GM21360 (cell line): ENCODE measurements at regions not wholly inside any gene's neighbourhood (a gene's known extent, or its start where the extent isn't known, plus 50 kb on each side); places are given as distances from the start of the nearest gene placed in this dataset.

Experiments used
- ATAC-seq: cut with Tn5 transposase; IDR thresholded peaks from one replicate; pipeline ENCODE4 v1.9.1; 2021; ENCODE audit warnings: mild to moderate bottlenecking, moderate library complexity; ENCODE audit not compliant: unreplicated experiment

- no peak for ATAC-seq
These were observed 471.1 kb upstream of the ANO3 start for GRCh38 chr11:25860677-25861450.

GRCh38 chr11:25862159-25862558, 469.8 kb upstream of the ANO3 start:
- ATAC-seq, result no peak

- ATAC-seq, result no peak
These were observed 467.9 kb upstream of the ANO3 start for GRCh38 chr11:25863986-25864385.

- ATAC-seq, result no peak
These were observed 455.4 kb upstream of the ANO3 start for GRCh38 chr11:25876456-25876965.

DNA sequence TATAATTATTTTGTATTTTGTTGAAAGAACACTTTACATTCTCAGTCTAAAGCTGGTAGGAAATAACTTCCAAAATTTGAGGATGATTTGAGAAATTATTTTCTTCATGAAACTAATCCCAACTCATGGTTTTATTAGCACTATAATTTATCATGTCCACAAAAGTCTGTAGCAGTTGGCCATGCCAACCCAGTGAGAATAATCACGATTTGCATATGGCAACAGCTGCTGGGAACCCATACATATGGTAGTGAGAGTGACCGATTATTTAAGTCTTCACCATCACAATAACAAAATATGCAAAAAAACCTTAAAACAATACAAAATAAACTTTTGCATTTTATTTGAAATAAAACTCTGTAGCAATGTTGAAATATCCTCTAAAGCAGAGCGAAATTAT, 445.9 kb upstream of the ANO3 start:
- ATAC-seq, result no peak

GRCh38 chr11:25890626-25891260, 441.2 kb upstream of the ANO3 start:
- no peak for ATAC-seq

- ATAC-seq, result no peak
These were observed 440.0 kb upstream of the ANO3 start for GRCh38 chr11:25891960-25892359.

DNA sequence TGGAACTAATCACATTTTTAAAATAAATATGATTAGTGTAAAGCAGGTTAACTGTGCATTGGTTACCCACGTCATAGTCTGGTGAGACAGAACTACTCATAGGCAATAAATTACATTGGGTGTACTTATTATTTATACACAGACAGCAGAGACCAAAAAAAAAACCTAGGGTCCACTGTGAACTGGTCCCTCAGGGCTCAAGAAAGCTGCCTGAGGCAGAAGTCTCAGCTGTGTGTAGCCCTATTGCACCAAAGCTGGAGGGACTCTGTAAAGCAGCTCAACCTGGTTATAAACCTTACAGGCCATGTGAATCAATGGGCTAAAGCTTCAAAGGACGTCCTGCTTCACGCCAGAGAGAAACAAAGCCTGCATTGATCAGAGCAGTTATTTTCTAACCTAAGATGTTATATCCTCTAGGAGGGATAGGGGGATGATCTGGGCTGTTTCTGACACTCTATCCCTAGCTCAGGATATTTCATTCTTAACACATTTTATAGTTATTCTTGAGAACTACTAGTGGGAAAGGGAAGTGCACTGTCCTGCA, 432.2 kb upstream of the ANO3 start:
- no peak for ATAC-seq

- ATAC-seq, result no peak
These were observed 431.1 kb upstream of the ANO3 start for GRCh38 chr11:25900814-25901213.

DNA sequence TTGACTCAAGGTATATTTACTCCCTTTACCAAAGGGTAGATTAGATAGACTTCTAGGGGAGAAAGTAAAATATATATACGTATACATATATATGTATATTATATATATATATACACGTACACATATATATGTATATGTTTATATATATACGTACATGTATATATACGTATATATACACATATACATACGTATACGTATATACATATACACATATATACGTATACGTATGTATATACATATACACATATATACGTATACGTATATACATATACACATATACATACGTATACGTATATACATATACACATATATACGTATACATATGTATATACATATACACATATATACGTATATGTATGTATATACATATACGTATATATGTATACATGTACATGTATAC, 430.5 kb upstream of the ANO3 start:
- no peak for ATAC-seq

- ATAC-seq, result no peak
These were observed 429.5 kb upstream of the ANO3 start for GRCh38 chr11:25902476-25902875.

GRCh38 chr11:25908726-25909125, 423.2 kb upstream of the ANO3 start:
- ATAC-seq, result no peak

GRCh38 chr11:25910086-25910485, 421.8 kb upstream of the ANO3 start:
- ATAC-seq, result no peak

DNA sequence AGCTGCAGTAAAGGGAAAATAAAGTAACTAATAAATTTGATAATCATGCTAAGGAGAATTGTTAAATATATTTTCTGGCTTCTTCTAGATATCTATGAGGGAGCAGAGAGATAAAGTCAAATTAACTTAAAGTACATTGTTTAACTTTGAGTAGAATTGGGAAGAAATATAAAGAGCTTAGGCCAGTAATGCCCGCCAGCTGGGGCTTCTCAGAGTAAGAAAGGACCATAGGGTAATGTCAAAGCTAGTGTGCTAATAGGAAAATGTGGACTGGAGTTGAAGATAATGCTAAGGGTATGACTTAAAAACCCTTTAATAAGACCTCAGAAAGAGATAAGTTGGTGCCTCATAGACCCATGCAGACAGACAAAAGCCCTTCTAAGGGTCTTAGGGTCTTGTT, 411.6 kb upstream of the ANO3 start:
- ATAC-seq, result no peak

DNA sequence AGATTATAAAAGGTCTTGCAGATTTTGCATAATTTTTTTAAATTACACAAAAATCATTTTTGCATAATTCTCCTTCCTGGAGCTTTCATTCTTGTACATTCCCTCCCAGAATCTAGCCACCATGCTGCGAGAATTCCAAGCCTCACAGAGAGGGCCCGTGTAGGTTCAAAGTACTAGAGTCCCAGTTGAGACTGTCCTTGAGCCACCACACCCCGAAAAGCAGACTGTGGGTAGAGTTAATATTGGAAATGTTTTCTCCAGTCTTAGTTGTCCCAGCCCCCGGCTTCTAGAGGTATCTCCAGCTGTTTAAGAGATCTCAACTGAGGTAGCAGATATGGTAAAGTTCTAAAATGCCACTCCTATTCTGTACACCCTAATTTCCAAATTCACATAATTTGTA, 407.3 kb upstream of the ANO3 start:
- no peak for ATAC-seq

- ATAC-seq, result no peak
These were observed 406.6 kb upstream of the ANO3 start for GRCh38 chr11:25925359-25925758.

GRCh38 chr11:25927411-25927953, 404.4 kb upstream of the ANO3 start:
- no peak for ATAC-seq

DNA sequence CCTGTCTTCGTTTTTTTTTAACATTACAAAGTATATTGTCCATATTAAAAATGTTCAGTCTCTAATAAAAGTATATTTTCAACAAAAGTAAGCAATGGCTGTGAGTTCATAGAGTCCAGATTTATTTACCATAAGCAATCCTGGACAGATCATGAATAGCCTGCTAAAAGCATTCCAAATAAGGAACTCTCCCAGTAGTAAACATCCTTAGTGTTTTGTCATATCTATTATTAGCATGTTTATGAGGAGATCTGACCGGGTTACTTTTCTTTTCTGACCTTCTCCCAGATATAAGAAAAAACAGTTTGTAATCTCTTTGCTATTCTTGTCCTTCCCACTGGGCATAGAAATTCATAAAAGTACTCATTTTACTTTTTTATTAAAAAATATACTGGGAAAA, 403.9 kb upstream of the ANO3 start:
- no peak for ATAC-seq

DNA sequence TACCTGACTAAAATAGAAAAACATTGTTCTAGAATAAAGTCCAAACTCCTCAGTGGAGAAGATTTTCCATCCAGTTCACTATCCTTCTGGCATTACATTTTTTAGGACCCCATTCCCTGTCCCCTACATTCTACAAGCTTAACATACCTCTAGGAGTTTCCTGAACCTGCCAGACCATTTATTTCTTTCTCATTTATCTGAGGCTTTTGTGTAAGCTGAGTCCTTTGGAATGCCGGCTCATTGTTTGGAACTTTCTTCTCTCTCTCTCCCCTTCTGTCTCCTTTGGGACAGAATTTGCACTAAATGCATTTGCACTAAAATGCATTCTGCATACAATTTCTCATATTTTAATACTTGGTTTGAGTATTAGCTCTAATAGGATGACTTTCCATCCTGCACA, 393.0 kb upstream of the ANO3 start:
- no peak for ATAC-seq

- ATAC-seq, result no peak
These were observed 392.2 kb upstream of the ANO3 start for GRCh38 chr11:25939691-25940090.

- ATAC-seq, result no peak
These were observed 390.6 kb upstream of the ANO3 start for GRCh38 chr11:25941353-25941752.

DNA sequence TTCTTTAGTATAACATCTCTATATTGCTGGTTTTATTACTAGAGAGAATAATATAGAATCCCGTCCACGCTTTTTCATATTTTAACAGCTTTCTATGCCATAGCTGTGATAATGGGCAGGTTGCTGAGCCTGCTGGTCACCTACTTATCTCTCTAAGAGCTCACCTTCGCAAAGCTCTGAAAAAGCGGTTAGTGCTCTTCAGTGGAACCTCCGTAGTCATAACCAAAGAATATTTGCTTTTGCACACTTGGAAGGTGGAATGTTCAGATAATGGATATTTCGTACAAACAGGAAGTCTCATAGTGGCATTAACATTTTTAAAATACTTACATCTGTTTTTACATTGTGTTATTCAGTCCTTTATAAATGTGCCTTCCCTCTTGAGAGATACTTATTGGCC, 388.9 kb upstream of the ANO3 start:
- no peak for ATAC-seq
